Thyroid gland (tissue), 4 donors: ENCODE measurements at regions not wholly inside any gene's neighbourhood (a gene's known extent, or its start where the extent isn't known, plus 50 kb on each side); places are given as distances from the start of the nearest gene placed in this dataset.

Source experiments
- DNase-seq, 2 donors: peaks; one replicate each; pipeline ENCODE4 v3.0.0-alpha.2; 2019
- H3K27ac ChIP-seq, 3 donors: fragments of 200-600 bp; sonication (generic); 1 replicate in 2 of 3; 2 replicates in 1 of 3; pipeline ENCODE4 v1.5.1; 2016 to 2019; ENCODE audit warnings: mild to moderate bottlenecking in 1 of 3, moderate library complexity in 1 of 3
- H3K27me3 ChIP-seq: fragments of 200-600 bp; sonication (generic); one replicate; pipeline ENCODE4 v1.5.1; 2019
- H3K36me3 ChIP-seq, 2 donors: fragments of 200-600 bp; sonication (generic); one replicate each; pipeline ENCODE4 v1.5.1; 2016 to 2019
- H3K4me1 ChIP-seq, 2 donors: fragments of 200-600 bp; sonication (generic); one replicate each; pipeline ENCODE4 v1.5.1; 2017 to 2019
- H3K4me3 ChIP-seq, 3 donors: fragments of 200-600 bp; sonication (generic); replicated peaks in 1 of 3; 1 replicate in 2 of 3; 2 replicates in 1 of 3; pipeline ENCODE4 v1.5.1; 2016; ENCODE audit warnings: mild to moderate bottlenecking in 1 of 3
- H3K9me3 ChIP-seq: fragments of 200-600 bp; sonication (generic); one replicate; pipeline ENCODE4 v1.5.1; 2017
- CTCF ChIP-seq, 6 experiments: fragments of 200-600 bp in 3 of 6; fragments of 450-650 bp in 3 of 6; sonication (generic) in 3 of 6; IDR thresholded peaks; one replicate each; pipeline ENCODE4 v1.5.1; 2016 to 2019; ENCODE audit warnings: antibody characterized with exemption in 6 of 6, mild to moderate bottlenecking in 2 of 6, inconsistent platforms in 1 of 6, moderate library complexity in 1 of 6
- POLR2A ChIP-seq, 2 donors: fragments of 450-650 bp; IDR thresholded peaks; one replicate each; pipeline ENCODE4 v1.6.1; 2017; ENCODE audit warnings: antibody characterized with exemption in 2 of 2, mild to moderate bottlenecking in 2 of 2, moderate library complexity in 1 of 2
- WGBS, 2 donors: methylation state at CpG; one replicate each; pipeline ENCODE4 v1.1.5; 2017; 5-methylcytosine and 5-hydroxymethylcytosine counted together
- intact Hi-C: fragments of 100-400 bp; cut with DNase I; formaldehyde crosslinking; loops from one replicate; pipeline ENCODE4 v1.15.1; 2023

DNA sequence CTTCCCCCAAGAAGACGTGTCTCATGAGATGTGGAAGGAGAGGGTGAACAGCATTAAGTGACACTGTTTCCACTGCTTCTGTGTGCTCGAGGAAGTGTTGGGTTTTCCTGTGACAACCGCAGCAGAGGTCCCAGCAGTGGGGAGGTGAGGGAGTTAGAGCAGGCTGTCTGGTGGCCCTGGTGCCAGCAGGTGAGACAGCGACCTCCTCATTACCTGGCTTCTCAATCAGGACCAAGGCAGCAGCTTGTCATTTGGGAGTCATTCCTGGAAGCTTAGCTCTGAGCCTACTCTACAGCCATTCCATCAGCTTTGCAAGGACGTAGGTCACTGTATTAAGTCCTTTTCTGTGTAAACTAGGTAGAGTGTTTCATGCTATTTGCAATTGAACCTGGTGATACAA is 63.3 kb upstream of the RGMA start:
- TF ChIP-seq CTCF (IDR thresholded peaks at IDR 0.05), result no peak
- no peak for TF ChIP-seq POLR2A (IDR thresholded peaks at IDR 0.05)
- H3K27me3 ChIP-seq, result no peaks in the 10 kb centered on the region
- H3K36me3 ChIP-seq, result no peaks in the 10 kb centered on the region
- H3K27ac ChIP-seq, result no peak overlapping the region
- H3K4me1 ChIP-seq, result peaks cover 9 to 11% of the 10 kb centered on the region in 2 donors
- no peaks in the 10 kb centered on the region for H3K9me3 ChIP-seq
- intact Hi-C loops, result no loop called here
- peak; percentile 4 to 5 for DNase-seq
- no peak overlapping the region for H3K4me3 ChIP-seq
- WGBS, 2 donors, result 54 to 64% methylated on average over 5 of the region's 5 CpGs

DNA sequence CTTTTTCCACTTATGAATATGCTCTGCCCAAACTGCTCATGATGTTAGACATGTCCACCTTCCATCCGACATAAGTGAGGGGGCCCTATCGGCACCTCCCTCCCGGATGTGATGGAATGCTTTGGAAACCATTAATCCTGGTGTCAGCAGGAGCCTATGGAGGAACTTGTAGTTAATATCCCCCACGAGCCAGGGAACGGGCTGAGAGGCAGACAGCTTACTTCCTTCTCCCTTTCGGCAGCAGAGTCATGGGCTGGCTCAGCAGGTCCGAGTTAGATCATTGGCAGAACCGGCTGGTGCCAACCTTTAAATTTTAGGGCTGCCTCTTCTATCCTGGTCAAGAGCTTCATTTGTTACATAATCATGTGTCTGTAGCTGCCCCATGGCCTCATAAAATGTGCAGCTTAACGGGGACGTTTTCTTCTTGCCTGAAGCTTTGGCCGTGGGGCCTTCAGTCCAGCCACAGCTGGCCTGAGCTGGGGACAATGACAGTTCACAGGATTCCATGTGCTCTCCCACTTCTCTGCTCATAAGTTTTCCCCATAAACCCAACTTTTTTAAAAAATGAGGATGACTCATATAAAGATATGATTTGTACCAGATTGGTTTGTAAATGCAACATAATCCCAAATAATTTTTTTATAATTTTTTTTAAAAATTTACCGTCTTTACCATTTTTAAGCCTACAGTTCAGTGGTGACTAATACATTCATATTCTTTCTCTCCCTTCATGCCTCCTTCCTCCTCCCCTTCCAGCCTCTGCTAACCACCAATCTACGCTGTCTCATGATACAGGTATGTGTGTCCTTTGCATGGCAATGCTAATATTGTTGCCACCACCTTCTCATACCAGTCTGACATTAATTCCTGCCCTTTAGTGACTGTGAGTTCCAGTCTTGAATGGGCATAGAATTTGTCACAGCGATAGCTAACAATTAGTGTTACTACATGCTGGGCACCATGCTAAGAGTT is 62.2 kb upstream of the RGMA start:
- H3K27ac ChIP-seq, result no peak overlapping the region
- no peak for DNase-seq
- no peak for TF ChIP-seq CTCF (IDR thresholded peaks at IDR 0.05)
- no peak for TF ChIP-seq POLR2A (IDR thresholded peaks at IDR 0.05)
- intact Hi-C loops, result no loop called here
- H3K4me3 ChIP-seq, result no peak overlapping the region
- WGBS, 2 donors, result 75 to 78% methylated on average over 14 of the region's 14 CpGs
- H3K27me3 ChIP-seq, result no peaks in the 10 kb centered on the region
- no peaks in the 10 kb centered on the region for H3K9me3 ChIP-seq
- H3K36me3 ChIP-seq, result no peaks in the 10 kb centered on the region
- H3K4me1 ChIP-seq, result peaks cover 9 to 11% of the 10 kb centered on the region in 2 donors

- no peak for DNase-seq
- 92 to 95% methylated on average over 5 of the region's 5 CpGs for WGBS, 2 donors
- Histone ChIP-seq H3K4me3 (no peak overlapping the region), H3K9me3 (no peaks in the 10 kb centered on the region), H3K27ac (no peak overlapping the region), H3K36me3 (no peaks in the 10 kb centered on the region), H3K27me3 (no peaks in the 10 kb centered on the region), H3K4me1 (no peaks in the 10 kb centered on the region)
- intact Hi-C loops, result no loop called here
- TF ChIP-seq POLR2A (IDR thresholded peaks at IDR 0.05), result no peak
- no peak for TF ChIP-seq CTCF (IDR thresholded peaks at IDR 0.05)
These were observed 57.6 kb upstream of the RGMA start for GRCh38 chr15:93146601-93147000.

- Histone ChIP-seq H3K27ac (no peak overlapping the region), H3K36me3 (no peaks in the 10 kb centered on the region), H3K4me3 (no peak overlapping the region), H3K27me3 (no peaks in the 10 kb centered on the region), H3K9me3 (no peaks in the 10 kb centered on the region), H3K4me1 (no peaks in the 10 kb centered on the region)
- DNase-seq, result no peak
- WGBS, 2 donors, result 68 to 84% methylated on average over 5 to 6 of the region's 7 CpGs
- TF ChIP-seq CTCF (IDR thresholded peaks at IDR 0.05), result no peak
- TF ChIP-seq POLR2A (IDR thresholded peaks at IDR 0.05), result no peak
- intact Hi-C loops, result no loop called here
These were observed 57.2 kb upstream of the RGMA start for GRCh38 chr15:93146196-93146595.

GRCh38 chr15:93144463-93145236 is 55.6 kb upstream of the RGMA start:
- Histone ChIP-seq H3K27me3 (no peaks in the 10 kb centered on the region), H3K36me3 (no peaks in the 10 kb centered on the region), H3K4me3 (no peak overlapping the region), H3K4me1 (no peaks in the 10 kb centered on the region), H3K9me3 (no peaks in the 10 kb centered on the region), H3K27ac (no peak overlapping the region)
- WGBS, 2 donors, result 70 to 82% methylated on average over 10 of the region's 10 CpGs
- TF ChIP-seq CTCF (IDR thresholded peaks at IDR 0.05), result no peak
- no peak for TF ChIP-seq POLR2A (IDR thresholded peaks at IDR 0.05)
- no peak for DNase-seq
- intact Hi-C loops, result no loop called here
